KMS-11 (cell line): ENCODE measurements at regions not wholly inside any gene's neighbourhood (a gene's known extent, or its start where the extent isn't known, plus 50 kb on each side); places are given as distances from the start of the nearest gene placed in this dataset.
A peak's percentile ranks its signal among the peaks of the same experiment; 100 is the strongest.

ENCODE experiments used
- H2AFZ ChIP-seq: fragments of 200-600 bp; sonication (generic); 2 replicates; pipeline ENCODE4 v1.6.1; 2016; ENCODE audit warnings: antibody characterized with exemption, mixed run types, low read depth
- H3K27ac ChIP-seq: fragments of 200-600 bp; sonication (generic); 2 replicates; pipeline ENCODE4 v1.6.1; 2016; ENCODE audit warnings: mild to moderate bottlenecking, mixed run types
- H3K27me3 ChIP-seq: fragments of 200-600 bp; sonication (generic); 2 replicates; pipeline ENCODE4 v1.6.1; 2017; ENCODE audit warnings: mild to moderate bottlenecking, low read depth, mixed run types, moderate library complexity; ENCODE audit not compliant: insufficient read depth
- H3K36me3 ChIP-seq: fragments of 200-600 bp; sonication (generic); 2 replicates; pipeline ENCODE4 v1.6.1; 2017; ENCODE audit warnings: mild to moderate bottlenecking, mixed run types; ENCODE audit not compliant: insufficient read depth
- H3K4me1 ChIP-seq: fragments of 200-600 bp; sonication (generic); 2 replicates; pipeline ENCODE4 v1.6.1; 2016; ENCODE audit warnings: mild to moderate bottlenecking, low read depth, mixed run types; ENCODE audit not compliant: poor library complexity, severe bottlenecking
- H3K4me2 ChIP-seq: fragments of 200-600 bp; sonication (generic); 2 replicates; pipeline ENCODE4 v1.7.0; 2016; ENCODE audit warnings: mild to moderate bottlenecking, mixed run types
- H3K4me3 ChIP-seq: fragments of 200-600 bp; sonication (generic); IDR thresholded peaks from 2 replicates; pipeline ENCODE4 v1.6.1; 2017; ENCODE audit warnings: low read depth, low read length, mixed read lengths; ENCODE audit not compliant: insufficient read depth
- H3K79me2 ChIP-seq: fragments of 200-600 bp; sonication (generic); 2 replicates; pipeline ENCODE4 v1.6.1; 2016; ENCODE audit warnings: low read depth, mixed run types; ENCODE audit not compliant: insufficient read depth
- H3K9ac ChIP-seq: fragments of 200-600 bp; sonication (generic); 2 replicates; pipeline ENCODE4 v1.6.1; 2016; ENCODE audit warnings: mild to moderate bottlenecking, mixed run types
- H4K20me1 ChIP-seq: fragments of 200-600 bp; sonication (generic); 2 replicates; pipeline ENCODE4 v1.6.1; 2016; ENCODE audit warnings: mild to moderate bottlenecking, mixed run types; ENCODE audit not compliant: insufficient read depth
- TF ChIP-seq, protein P1 (sequence below): fragments of 200-600 bp; sonication (generic); conservative IDR thresholded peaks from 2 replicates; pipeline ENCODE4 v1.6.1; 2017; ENCODE audit warnings: low read depth, mild to moderate bottlenecking, antibody characterized with exemption, low read length, moderate library complexity, mixed read lengths

DNA sequence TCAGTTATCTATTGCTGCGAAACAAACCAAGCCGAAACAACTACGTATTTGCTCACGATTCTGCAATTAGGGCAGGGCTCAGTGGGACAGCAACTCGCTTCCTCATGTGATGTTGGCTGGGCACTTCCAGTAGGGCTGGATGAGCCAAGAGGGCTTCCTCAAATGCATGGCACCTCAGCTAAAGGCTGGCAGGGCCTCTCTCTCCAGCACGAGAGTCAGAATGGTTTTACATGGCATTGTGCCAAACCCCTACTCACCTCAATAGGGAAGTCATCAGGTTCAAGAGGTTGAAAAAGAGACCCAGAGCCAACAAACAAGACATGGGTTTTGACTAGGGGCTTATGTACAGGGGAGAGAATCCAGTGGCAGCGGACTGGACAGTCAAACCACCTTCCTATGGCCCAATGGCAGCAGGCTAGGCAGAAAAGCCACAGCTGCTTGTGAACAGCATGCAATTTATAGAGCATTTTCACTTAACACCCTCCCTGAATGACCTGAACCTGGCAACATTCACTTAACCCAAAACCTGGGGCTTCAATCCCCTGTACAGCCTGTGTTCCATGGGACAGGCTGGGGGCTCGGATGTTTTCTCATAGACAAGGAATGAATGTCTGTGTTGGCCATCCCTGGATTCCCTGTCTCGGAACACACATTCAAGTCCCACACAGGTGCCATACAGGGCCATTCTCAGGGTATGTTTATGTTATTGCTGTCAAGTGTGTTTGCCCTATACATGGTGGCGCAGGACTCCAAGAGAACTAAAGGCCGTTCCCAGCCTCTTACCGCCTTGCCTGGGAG is 154.2 kb upstream of the NAV2 start:
- no peak overlapping the region for H3K9ac ChIP-seq
- TF ChIP-seq, protein P1, sequence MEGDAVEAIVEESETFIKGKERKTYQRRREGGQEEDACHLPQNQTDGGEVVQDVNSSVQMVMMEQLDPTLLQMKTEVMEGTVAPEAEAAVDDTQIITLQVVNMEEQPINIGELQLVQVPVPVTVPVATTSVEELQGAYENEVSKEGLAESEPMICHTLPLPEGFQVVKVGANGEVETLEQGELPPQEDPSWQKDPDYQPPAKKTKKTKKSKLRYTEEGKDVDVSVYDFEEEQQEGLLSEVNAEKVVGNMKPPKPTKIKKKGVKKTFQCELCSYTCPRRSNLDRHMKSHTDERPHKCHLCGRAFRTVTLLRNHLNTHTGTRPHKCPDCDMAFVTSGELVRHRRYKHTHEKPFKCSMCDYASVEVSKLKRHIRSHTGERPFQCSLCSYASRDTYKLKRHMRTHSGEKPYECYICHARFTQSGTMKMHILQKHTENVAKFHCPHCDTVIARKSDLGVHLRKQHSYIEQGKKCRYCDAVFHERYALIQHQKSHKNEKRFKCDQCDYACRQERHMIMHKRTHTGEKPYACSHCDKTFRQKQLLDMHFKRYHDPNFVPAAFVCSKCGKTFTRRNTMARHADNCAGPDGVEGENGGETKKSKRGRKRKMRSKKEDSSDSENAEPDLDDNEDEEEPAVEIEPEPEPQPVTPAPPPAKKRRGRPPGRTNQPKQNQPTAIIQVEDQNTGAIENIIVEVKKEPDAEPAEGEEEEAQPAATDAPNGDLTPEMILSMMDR = no peak
- H3K4me2 ChIP-seq = no peak overlapping the region
- no peak overlapping the region for H2AFZ ChIP-seq
- H3K79me2 ChIP-seq = no peaks in the 10 kb centered on the region
- no peaks in the 10 kb centered on the region for H3K36me3 ChIP-seq
- H3K4me1 ChIP-seq = peaks cover 20% of the 10 kb centered on the region
- H3K27me3 ChIP-seq = no peaks in the 10 kb centered on the region
- H4K20me1 ChIP-seq = no peaks in the 10 kb centered on the region
- H3K27ac ChIP-seq = no peak overlapping the region
- no peak overlapping the region for H3K4me3 ChIP-seq

DNA sequence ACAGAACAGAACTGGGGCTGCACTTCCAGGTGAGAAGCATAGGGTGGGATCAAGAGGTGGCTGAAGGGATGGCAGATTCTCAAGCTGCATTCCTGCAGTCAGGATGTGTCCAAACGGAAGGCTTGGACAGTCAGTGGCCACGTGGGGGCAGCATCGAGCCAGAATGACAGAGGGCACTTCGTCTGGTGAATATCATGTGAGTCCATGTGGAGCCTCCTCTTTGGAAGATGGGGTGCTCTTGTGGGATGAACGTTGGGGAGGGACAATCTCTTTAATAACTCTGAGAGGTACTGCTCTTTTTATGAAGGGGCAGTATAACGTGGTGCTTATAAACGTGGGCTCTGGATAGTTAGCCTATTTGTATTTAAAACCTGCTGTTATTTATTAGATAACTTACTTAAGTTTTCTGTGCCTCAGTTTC is 154.9 kb upstream of the NAV2 start:
- H2AFZ ChIP-seq = no peak overlapping the region
- H3K79me2 ChIP-seq = no peaks in the 10 kb centered on the region
- no peaks in the 10 kb centered on the region for H4K20me1 ChIP-seq
- H3K27me3 ChIP-seq = no peaks in the 10 kb centered on the region
- no peak overlapping the region for H3K4me3 ChIP-seq
- TF ChIP-seq, protein P1 = peak; percentile 89
- H3K4me2 ChIP-seq = no peak overlapping the region
- H3K9ac ChIP-seq = no peak overlapping the region
- no peaks in the 10 kb centered on the region for H3K36me3 ChIP-seq
- H3K27ac ChIP-seq = no peak overlapping the region
- peaks cover 26% of the 10 kb centered on the region for H3K4me1 ChIP-seq

DNA sequence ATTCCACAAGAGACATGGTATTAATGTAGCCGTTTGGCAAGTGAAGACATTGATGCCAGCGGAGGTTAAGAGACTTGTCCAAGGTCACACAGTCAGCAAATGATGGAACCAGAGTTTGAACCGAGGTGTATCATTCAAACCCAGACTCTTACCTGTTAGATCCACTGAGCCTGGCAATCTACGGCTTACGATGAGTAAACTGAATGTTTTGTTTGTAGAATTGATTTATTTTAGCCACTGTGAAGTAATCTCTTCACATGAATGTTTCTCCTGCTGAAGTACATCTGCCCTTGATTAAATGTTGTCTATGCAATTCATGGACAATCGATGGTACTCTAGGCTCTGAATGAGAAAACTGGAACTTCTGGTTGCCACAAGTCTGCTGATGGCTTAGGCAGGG is 155.5 kb upstream of the NAV2 start:
- Histone ChIP-seq H3K4me2 (no peak overlapping the region), H3K4me3 (no peak overlapping the region), H3K27ac (no peak overlapping the region), H3K79me2 (no peaks in the 10 kb centered on the region), H2AFZ (no peak overlapping the region), H3K4me1 (peaks cover 32% of the 10 kb centered on the region), H3K36me3 (no peaks in the 10 kb centered on the region), H3K9ac (no peak overlapping the region), H4K20me1 (no peaks in the 10 kb centered on the region), H3K27me3 (no peaks in the 10 kb centered on the region)
- TF ChIP-seq, protein P1 = no peak

DNA sequence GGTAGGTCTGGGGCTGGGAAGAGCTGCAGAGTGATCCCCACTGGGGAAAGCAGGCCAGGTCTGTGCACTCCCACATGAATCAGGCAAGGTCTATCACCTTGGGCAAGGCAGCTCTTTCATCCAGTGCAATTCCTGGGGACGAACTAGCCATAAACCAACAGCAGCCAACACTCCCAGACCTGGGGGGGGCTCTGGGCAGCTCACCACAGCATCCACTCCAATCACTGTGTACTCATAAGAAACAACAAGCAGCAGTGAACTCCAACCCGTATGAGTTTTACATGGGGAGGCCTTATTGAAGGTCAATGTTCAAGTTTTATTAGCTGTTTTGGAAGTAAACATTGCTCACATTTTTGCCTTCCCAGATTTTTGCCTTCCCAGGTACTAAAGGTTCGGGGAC is 157.4 kb upstream of the NAV2 start:
- Histone ChIP-seq H4K20me1 (no peaks in the 10 kb centered on the region), H3K79me2 (no peaks in the 10 kb centered on the region), H3K9ac (no peak overlapping the region), H3K36me3 (no peaks in the 10 kb centered on the region), H3K27me3 (no peaks in the 10 kb centered on the region), H2AFZ (no peak overlapping the region), H3K27ac (no peak overlapping the region), H3K4me1 (peaks cover 48% of the 10 kb centered on the region), H3K4me2 (no peak overlapping the region), H3K4me3 (no peak overlapping the region)
- TF ChIP-seq, protein P1 = no peak
